GM12878 (cell line): ENCODE measurements at regions not wholly inside any gene's neighbourhood (a gene's known extent, or its start where the extent isn't known, plus 50 kb on each side); places are given as distances from the start of the nearest gene placed in this dataset.

ENCODE experiments used
- ATAC-seq: fragments of 200-7000 bp; cut with Tn5 transposase; 3 replicates; pipeline ENCODE4 v1.9.1; 2020; ENCODE audit warnings: mild to moderate bottlenecking, moderate library complexity
- BruUV-seq: library from RNA; stranded (reverse); fragments of 400-500 nt; replicated peaks from 2 replicates; lab custom pipeline; 2021; lab: Mats Ljungman, UMichigan
- CTCF ChIA-PET: fragments of 300-600 bp; sonication (Branson Sonifier 250); formaldehyde crosslinking; extraction: SDS; loops from one replicate; lab custom pipeline; 2021; ENCODE audit warnings: inconsistent platforms; lab: Yijun Ruan, JAX
- POLR2A ChIA-PET: fragments of 350-600 bp; formaldehyde crosslinking; extraction: SDS; loops from one replicate; lab custom pipeline; 2021; ENCODE audit warnings: inconsistent platforms; lab: Charles Lee
- RAD21 ChIA-PET: fragments of 300-600 bp; sonication (Branson Sonifier 250); formaldehyde crosslinking; loops from one replicate; lab custom pipeline; 2023; ENCODE audit warnings: antibody characterized with exemption; ENCODE audit not compliant: unreplicated experiment; lab: Charles Lee
- SMC1A ChIA-PET: fragments of 300-600 bp; sonication (Branson Sonifier 250); formaldehyde crosslinking; loops from one replicate; lab custom pipeline; 2023; ENCODE audit not compliant: unreplicated experiment, uncharacterized antibody; lab: Charles Lee
- DNase-seq: peaks from one replicate; pipeline ENCODE4 v3.0.0-alpha.2; 2011; ENCODE audit warnings: low read depth, low spot score
- FAIRE-seq: peaks from 3 replicates; lab custom pipeline; 2011; peaks lifted over from hg19 to GRCh38; lab: Jason Lieb, UNC
- H2AFZ ChIP-seq: 2 replicates; pipeline ENCODE4 v1.6.0; 2011; ENCODE audit warnings: low read depth, low read length, control low read depth; ENCODE audit not compliant: control insufficient read depth
- H3K27ac ChIP-seq: 2 replicates; pipeline ENCODE4 v1.5.1; 2011; ENCODE audit warnings: control low read depth; ENCODE audit not compliant: control insufficient read depth, insufficient read depth
- H3K27me3 ChIP-seq, 2 experiments: replicated peaks in 1 of 2; 2 replicates each; pipeline versions ENCODE4 v1.6.0 to v1.6.1; 2011; ENCODE audit warnings: low read length in 1 of 2; ENCODE audit not compliant: control insufficient read depth in 2 of 2, insufficient read depth in 2 of 2
- H3K36me3 ChIP-seq, 2 experiments: 2 replicates each; pipeline ENCODE4 v1.5.1; 2011; ENCODE audit warnings: low read length in 1 of 2; ENCODE audit not compliant: control insufficient read depth in 2 of 2, insufficient read depth in 2 of 2
- H3K4me1 ChIP-seq: 2 replicates; pipeline ENCODE4 v1.6.1; 2011; ENCODE audit warnings: mild to moderate bottlenecking, low read length, moderate library complexity, mixed read lengths; ENCODE audit not compliant: control insufficient read depth, insufficient read depth
- H3K4me2 ChIP-seq: 2 replicates; pipeline ENCODE4 v1.6.0; 2011; ENCODE audit warnings: control low read depth; ENCODE audit not compliant: control insufficient read depth, insufficient read depth
- H3K4me3 ChIP-seq: fragments of 200-600 bp; sonication (generic); 2 replicates; pipeline ENCODE4 v1.5.1; 2016
- H3K79me2 ChIP-seq: 2 replicates; pipeline ENCODE4 v1.6.0; 2011; ENCODE audit warnings: low read length; ENCODE audit not compliant: control insufficient read depth, insufficient read depth
- H3K9ac ChIP-seq: 2 replicates; pipeline ENCODE4 v1.8.0; 2011; ENCODE audit warnings: low read length, control low read depth, mixed read lengths; ENCODE audit not compliant: control insufficient read depth, insufficient read depth
- H3K9me3 ChIP-seq: replicated peaks from 3 replicates; pipeline ENCODE4 v1.5.1; 2011; ENCODE audit warnings: mild to moderate bottlenecking, low read length; ENCODE audit not compliant: control insufficient read depth, insufficient read depth
- H4K20me1 ChIP-seq: 2 replicates; pipeline ENCODE4 v1.6.0; 2011; ENCODE audit not compliant: control insufficient read depth, insufficient read depth
- CEBPZ ChIP-seq: fragments of 150-350 bp; IDR thresholded peaks from 2 replicates; pipeline ENCODE4 v1.6.1; 2016; ENCODE audit warnings: low read depth, low read length
- MTA3 ChIP-seq: IDR thresholded peaks from 2 replicates; pipeline ENCODE4 v1.6.1; 2012; ENCODE audit warnings: low read length, inconsistent platforms, borderline replicate concordance
- PML ChIP-seq: IDR thresholded peaks from 2 replicates; pipeline ENCODE4 v1.6.1; 2012; ENCODE audit warnings: low read length, inconsistent platforms
- POU2F2 ChIP-seq: IDR thresholded peaks from 3 replicates; pipeline ENCODE4 v1.6.1; 2011; ENCODE audit warnings: low read depth, mild to moderate bottlenecking, low read length, borderline replicate concordance
- SUZ12 ChIP-seq: fragments of 200-600 bp; sonication (generic); IDR thresholded peaks from one replicate; pipeline ENCODE4 v1.6.1; 2018; ENCODE audit warnings: antibody characterized with exemption, mild to moderate bottlenecking; ENCODE audit not compliant: unreplicated experiment
- TAF1 ChIP-seq: IDR thresholded peaks from 2 replicates; pipeline ENCODE4 v1.6.1; 2011; ENCODE audit warnings: mild to moderate bottlenecking, low read depth, low read length, borderline replicate concordance
- TCF12 ChIP-seq: IDR thresholded peaks from 2 replicates; pipeline ENCODE4 v1.6.1; 2011; ENCODE audit warnings: low read depth, mild to moderate bottlenecking, low read length
- WGBS: methylation state at CpG from one replicate; pipeline ENCODE4 v1.1.6; 2016; ENCODE audit warnings: low lambda C conversion rate; ENCODE audit not compliant: insufficient replicate concordance, insufficient coverage; ENCODE audit errors: missing lambda C conversion rate; 5-methylcytosine and 5-hydroxymethylcytosine counted together
- in situ Hi-C: fragments of 300-500 bp; cut with MboI; formaldehyde crosslinking; loops from 9 replicates; pipeline ENCODE4 v1.14.3; 2018; ENCODE audit warnings: mixed read lengths
- intact Hi-C: fragments of 100-400 bp; cut with micrococcal nuclease; formaldehyde crosslinking; loops from one replicate; pipeline ENCODE4 v1.14.2; 2022; ENCODE audit not compliant: unreplicated experiment

- H3K27ac ChIP-seq, result no peak overlapping the region
- H3K9me3 ChIP-seq, result no peaks in the 10 kb centered on the region
- in situ Hi-C loops (loop anchor here (5.0 kb wide), 1 partner anchor 48 kb away; no protein-coding TSS in a partner anchor), intact Hi-C loops (no loop called here)
- H2AFZ ChIP-seq, result no peak overlapping the region
- ChIA-PET SMC1A (no interaction called here), RAD21 (no interaction called here), CTCF (no interaction called here), POLR2A (no interaction called here)
- H3K36me3 ChIP-seq, result no peaks in the 10 kb centered on the region
- H3K9ac ChIP-seq, result no peak overlapping the region
- H4K20me1 ChIP-seq, result no peaks in the 10 kb centered on the region
- no TSS peak for BruUV-seq
- TF ChIP-seq POU2F2 (no peak), SUZ12 (no peak), MTA3 (no peak), TCF12 (no peak), TAF1 (no peak), PML (no peak), CEBPZ (no peak)
- no peak for FAIRE-seq
- WGBS, result 4% methylated on average over 5 of the region's 5 CpGs
- no peak overlapping the region for H3K4me3 ChIP-seq
- DNase-seq, result no peak
- H3K79me2 ChIP-seq, result no peaks in the 10 kb centered on the region
- no peak overlapping the region for H3K4me2 ChIP-seq
- no peaks in the 10 kb centered on the region for H3K4me1 ChIP-seq
- ATAC-seq, result no peak
- H3K27me3 ChIP-seq, result no peaks in the 10 kb centered on the region
These were observed 182.4 kb downstream of the RASEF start for GRCh38 chr9:82880336-82881050.
